ENCODE measurements at regions not wholly inside any gene's neighbourhood (a gene's known extent, or its start where the extent isn't known, plus 50 kb on each side); places are given as distances from the start of the nearest gene placed in this dataset.

DNA sequence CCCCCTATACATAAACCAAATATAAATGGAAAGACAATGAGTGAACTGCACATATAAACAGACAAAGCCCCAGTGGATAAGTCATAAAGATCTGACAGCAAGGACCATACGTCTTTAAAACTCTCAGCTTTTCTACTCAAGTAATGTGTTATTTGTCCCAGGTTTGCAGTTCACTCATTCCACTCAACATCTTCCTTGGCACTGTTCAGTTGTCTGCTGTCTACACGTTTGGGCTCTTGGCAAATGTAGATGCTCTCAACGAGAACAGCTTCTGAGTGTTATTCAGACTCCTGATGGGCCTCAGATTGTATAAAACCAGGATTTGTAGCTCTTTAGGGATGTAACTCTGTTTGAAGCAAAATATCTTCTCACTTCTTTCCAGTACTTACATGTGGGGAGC is 198.2 kb upstream of the SEMA6A start (continued):
- TF ChIP-seq, protein P1, sequence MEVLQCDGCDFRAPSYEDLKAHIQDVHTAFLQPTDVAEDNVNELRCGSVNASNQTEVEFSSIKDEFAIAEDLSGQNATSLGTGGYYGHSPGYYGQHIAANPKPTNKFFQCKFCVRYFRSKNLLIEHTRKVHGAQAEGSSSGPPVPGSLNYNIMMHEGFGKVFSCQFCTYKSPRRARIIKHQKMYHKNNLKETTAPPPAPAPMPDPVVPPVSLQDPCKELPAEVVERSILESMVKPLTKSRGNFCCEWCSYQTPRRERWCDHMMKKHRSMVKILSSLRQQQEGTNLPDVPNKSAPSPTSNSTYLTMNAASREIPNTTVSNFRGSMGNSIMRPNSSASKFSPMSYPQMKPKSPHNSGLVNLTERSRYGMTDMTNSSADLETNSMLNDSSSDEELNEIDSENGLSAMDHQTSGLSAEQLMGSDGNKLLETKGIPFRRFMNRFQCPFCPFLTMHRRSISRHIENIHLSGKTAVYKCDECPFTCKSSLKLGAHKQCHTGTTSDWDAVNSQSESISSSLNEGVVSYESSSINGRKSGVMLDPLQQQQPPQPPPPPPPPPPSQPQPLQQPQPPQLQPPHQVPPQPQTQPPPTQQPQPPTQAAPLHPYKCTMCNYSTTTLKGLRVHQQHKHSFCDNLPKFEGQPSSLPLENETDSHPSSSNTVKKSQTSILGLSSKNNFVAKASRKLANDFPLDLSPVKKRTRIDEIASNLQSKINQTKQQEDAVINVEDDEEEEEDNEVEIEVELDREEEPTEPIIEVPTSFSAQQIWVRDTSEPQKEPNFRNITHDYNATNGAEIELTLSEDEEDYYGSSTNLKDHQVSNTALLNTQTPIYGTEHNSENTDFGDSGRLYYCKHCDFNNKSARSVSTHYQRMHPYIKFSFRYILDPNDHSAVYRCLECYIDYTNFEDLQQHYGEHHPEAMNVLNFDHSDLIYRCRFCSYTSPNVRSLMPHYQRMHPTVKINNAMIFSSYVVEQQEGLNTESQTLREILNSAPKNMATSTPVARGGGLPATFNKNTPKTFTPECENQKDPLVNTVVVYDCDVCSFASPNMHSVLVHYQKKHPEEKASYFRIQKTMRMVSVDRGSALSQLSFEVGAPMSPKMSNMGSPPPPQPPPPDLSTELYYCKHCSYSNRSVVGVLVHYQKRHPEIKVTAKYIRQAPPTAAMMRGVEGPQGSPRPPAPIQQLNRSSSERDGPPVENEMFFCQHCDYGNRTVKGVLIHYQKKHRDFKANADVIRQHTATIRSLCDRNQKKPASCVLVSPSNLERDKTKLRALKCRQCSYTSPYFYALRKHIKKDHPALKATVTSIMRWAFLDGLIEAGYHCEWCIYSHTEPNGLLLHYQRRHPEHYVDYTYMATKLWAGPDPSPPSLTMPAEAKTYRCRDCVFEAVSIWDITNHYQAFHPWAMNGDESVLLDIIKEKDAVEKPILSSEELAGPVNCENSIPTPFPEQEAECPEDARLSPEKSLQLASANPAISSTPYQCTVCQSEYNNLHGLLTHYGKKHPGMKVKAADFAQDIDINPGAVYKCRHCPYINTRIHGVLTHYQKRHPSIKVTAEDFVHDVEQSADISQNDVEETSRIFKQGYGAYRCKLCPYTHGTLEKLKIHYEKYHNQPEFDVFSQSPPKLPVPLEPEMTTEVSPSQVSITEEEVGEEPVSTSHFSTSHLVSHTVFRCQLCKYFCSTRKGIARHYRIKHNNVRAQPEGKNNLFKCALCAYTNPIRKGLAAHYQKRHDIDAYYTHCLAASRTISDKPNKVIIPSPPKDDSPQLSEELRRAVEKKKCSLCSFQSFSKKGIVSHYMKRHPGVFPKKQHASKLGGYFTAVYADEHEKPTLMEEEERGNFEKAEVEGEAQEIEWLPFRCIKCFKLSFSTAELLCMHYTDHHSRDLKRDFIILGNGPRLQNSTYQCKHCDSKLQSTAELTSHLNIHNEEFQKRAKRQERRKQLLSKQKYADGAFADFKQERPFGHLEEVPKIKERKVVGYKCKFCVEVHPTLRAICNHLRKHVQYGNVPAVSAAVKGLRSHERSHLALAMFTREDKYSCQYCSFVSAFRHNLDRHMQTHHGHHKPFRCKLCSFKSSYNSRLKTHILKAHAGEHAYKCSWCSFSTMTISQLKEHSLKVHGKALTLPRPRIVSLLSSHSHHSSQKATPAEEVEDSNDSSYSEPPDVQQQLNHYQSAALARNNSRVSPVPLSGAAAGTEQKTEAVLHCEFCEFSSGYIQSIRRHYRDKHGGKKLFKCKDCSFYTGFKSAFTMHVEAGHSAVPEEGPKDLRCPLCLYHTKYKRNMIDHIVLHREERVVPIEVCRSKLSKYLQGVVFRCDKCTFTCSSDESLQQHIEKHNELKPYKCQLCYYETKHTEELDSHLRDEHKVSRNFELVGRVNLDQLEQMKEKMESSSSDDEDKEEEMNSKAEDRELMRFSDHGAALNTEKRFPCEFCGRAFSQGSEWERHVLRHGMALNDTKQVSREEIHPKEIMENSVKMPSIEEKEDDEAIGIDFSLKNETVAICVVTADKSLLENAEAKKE (CRISPR knock-in tag; IDR thresholded peaks at IDR 0.05) = no peak
- no peak for TF ChIP-seq ZNF114 (CRISPR knock-in tag; IDR thresholded peaks at IDR 0.05)
- no peak for TF ChIP-seq ZNF331 (CRISPR knock-in tag; IDR thresholded peaks at IDR 0.05; ENCODE audit: low read depth)
- TF ChIP-seq EZH2phosphoT487 (IDR thresholded peaks at IDR 0.05; ENCODE audit: unreplicated experiment) = no peak
- TF ChIP-seq CREB1 (CRISPR knock-in tag; IDR thresholded peaks at IDR 0.05; ENCODE audit: low read depth) = no peak
- no peak for TF ChIP-seq EZH2 (IDR thresholded peaks at IDR 0.05; ENCODE audit: low read depth, unreplicated experiment)
- no peak for TF ChIP-seq POLR2AphosphoS5 (IDR thresholded peaks at IDR 0.05; ENCODE audit: low read depth)
- TF ChIP-seq, protein P2, sequence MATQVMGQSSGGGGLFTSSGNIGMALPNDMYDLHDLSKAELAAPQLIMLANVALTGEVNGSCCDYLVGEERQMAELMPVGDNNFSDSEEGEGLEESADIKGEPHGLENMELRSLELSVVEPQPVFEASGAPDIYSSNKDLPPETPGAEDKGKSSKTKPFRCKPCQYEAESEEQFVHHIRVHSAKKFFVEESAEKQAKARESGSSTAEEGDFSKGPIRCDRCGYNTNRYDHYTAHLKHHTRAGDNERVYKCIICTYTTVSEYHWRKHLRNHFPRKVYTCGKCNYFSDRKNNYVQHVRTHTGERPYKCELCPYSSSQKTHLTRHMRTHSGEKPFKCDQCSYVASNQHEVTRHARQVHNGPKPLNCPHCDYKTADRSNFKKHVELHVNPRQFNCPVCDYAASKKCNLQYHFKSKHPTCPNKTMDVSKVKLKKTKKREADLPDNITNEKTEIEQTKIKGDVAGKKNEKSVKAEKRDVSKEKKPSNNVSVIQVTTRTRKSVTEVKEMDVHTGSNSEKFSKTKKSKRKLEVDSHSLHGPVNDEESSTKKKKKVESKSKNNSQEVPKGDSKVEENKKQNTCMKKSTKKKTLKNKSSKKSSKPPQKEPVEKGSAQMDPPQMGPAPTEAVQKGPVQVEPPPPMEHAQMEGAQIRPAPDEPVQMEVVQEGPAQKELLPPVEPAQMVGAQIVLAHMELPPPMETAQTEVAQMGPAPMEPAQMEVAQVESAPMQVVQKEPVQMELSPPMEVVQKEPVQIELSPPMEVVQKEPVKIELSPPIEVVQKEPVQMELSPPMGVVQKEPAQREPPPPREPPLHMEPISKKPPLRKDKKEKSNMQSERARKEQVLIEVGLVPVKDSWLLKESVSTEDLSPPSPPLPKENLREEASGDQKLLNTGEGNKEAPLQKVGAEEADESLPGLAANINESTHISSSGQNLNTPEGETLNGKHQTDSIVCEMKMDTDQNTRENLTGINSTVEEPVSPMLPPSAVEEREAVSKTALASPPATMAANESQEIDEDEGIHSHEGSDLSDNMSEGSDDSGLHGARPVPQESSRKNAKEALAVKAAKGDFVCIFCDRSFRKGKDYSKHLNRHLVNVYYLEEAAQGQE (IDR thresholded peaks at IDR 0.05; ENCODE audit: unreplicated experiment) = no peak

Data from GM23338 (cell line).